DMS153 (cell line): ENCODE measurements at regions not wholly inside any gene's neighbourhood (a gene's known extent, or its start where the extent isn't known, plus 50 kb on each side); places are given as distances from the start of the nearest gene placed in this dataset.

Source experiments
- DNase-seq: peaks from one replicate; lab custom pipeline; 2025; lab: John Stamatoyannopoulos, UW

DNA sequence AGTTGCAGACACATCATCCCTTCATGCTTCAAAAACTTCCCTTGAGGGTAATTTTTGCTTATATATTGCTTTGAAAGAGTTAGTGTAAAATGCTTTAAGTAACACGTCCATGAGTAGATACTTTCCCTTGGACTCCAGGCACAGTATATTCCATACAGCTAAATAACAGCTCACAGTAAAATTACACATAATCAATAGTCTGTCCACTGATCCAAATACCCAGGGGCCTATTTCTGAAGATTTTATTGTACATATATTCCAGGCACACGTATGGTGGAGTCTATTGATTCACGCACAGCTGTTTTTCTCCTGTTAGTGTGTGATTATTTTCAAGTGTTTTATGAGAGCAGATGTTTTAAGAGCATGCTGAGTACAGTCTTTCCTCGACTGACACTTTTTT, 223.7 kb upstream of the GRAMD2B start:
- no peak for DNase-seq

DNA sequence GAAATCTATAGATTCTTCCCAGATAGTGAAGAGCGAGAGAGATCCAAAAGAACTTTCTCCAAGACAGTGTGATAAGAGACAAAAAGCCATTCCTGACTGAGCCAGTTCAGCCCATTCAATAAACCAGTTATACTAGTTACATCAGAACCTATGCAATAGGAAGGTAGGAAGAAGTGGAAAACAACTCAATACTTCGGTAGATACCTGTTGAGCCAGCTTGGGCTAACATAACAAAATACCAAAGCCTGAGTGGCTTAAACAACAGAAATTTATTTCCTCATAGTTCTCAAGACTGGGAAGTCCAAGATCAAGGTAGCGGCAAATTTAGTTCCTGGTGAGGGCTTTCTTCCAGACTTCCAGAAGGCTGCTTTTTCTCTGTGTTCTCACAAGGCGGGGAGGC, 214.5 kb upstream of the GRAMD2B start:
- DNase-seq = no peak

DNA sequence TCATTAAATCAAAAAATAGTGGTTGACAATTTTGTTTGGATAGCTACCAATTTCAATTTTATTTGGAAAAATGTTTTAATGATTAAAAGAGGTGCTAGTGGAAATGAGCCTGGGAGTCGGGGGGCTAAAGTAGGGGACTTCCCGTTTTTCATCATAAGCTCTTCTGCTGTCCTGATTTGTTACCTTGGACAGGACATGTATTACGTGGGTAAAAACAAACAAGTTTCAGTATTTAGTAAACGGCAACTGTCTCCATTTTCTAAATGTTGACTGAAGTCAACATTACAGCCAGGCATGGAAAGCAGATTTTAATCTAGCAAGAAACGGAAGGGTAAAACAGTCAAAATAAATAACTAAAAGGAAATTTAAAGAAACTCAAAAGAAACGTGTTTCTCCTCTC, 212.3 kb upstream of the GRAMD2B start:
- no peak for DNase-seq

DNA sequence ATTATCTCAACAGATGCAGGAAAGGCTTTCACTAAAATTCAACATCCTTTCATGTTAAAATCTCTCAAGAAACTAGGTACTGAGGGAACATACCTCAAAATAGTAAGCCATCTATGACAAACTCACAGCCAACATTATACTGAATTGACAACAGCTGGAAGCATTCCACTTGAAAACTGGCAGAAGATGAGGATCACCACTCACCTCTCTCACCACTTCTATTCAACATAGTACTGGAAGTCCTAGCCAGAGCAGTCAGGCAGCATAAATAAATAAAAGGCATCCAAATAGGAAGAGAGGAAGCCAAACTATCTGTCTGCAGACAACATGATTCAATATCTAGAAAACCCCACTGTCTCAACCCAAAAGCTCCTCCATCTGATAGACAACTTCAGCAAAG, 203.6 kb upstream of the GRAMD2B start:
- DNase-seq = no peak

DNA sequence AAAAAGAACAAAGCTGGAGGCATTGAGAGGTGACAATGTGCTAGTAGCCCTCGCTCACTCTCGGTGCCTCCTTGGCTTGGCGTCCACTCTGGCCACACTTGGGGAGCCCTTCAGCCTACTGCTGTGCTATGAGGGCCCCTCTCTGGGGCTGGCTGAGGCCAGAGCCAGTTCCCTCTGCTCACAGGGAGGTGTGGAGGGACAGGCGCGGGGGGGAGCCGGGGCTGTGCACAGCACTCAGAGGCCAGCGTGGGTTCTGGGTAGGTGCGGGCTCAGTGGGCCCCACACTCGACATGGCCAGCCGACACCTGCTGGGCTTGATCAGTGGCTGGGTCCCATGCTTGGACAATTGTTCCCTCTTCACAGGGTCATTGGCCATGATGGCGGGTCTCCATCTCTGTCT, 202.5 kb upstream of the GRAMD2B start:
- DNase-seq = no peak

DNA sequence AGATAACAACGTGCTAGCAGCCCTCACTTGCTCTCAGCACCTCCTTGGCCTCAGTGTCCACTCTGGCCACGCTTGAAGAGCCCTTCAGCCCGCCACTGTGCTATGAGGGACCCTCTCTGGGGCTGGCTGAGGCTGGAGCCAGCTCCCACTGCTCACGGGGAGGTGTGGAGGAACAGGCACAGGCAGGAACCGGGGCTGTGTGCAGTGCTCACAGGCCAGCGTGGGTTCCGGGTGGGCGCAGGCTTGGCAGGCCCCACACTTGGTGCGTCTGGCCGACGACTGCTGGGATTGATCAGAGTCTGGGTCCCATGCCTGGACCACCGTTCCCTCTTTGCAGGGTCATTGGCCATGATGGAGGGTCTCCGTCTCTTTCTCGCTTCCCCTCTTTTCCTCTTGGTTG, 194.3 kb upstream of the GRAMD2B start:
- no peak for DNase-seq

DNA sequence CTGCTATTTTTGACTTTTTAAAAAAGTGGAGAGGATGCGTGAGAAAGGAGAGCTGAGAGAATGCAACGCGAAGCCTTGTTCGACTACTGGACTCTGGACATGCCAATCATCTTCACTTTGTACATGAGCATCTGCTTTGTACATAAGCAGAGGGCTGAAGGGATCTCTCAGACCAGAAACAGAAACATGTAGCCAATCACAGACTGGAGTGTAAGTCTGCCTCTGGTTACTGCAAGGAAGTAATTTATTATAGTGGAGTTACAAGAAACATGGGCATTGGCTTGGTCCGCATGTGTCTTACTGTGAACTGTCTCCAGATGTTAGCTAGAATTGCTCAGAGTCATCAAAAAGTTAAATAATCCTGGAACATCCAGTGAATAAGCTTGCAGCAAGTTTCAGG, 190.0 kb upstream of the GRAMD2B start:
- DNase-seq = no peak

DNA sequence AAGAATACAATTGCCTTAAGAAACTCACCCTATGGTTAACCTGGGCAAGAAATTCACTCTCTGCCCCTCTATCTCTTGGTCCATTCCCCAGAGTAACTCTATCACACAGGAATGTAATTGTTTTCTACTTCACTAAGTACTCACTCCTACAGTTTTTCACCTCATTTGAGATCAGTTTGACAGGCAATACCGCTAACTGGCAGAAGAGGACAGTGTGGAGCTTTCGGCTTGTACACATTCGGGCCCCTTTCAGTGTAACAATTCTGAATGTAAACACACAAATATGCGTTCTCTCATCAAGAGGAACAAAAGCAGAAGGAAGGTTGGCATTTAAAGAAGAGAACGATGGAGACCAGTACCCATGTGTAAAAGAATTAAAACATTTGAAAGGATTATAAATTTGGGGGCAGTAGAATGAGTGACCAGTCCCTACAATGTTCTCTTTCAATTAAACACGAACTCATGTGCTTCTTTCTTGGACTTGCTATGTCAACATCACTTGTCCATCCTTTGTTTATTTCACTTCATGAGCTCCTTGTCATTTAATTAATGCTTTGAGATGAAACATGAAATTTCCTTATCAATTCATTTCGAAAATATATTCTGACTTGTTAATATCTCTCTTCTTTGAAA, 188.5 kb upstream of the GRAMD2B start:
- DNase-seq = no peak

DNA sequence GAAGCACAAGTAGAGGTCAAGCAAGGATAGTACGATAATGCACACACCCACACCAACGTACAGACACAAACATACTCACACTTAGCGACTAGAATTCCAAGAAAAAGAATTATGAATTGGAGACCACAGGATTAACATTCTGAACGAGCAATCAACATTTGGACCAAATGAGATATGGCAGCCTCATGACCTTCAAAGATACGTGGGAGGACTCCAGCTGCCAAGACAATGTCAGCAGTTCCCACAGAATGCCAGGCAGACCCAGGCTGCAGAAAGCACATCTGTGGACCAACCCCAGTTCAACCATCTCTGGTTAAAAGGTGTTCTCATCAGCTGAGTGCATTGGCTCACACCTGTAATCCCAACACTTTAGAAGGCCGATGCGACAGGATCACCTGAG, 187.6 kb upstream of the GRAMD2B start:
- DNase-seq = no peak

DNA sequence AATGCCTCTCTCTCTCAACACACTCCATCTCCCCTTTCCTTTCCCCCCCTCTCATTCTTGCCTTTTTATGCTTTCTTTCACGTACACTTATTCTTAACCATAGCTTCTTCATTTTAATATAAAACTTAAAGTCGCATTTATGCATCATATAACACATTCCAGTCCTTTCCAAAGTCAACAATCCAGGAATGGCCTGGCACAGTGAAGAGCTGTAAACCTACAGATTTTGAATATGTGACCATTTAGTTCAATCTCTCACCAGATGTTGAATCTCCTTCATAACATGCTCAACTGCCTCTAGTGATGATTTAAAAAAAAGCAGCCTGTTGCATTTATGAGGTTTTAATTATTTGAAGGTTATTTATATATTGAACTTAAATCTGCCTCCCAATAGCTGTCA, 186.2 kb upstream of the GRAMD2B start:
- no peak for DNase-seq

DNA sequence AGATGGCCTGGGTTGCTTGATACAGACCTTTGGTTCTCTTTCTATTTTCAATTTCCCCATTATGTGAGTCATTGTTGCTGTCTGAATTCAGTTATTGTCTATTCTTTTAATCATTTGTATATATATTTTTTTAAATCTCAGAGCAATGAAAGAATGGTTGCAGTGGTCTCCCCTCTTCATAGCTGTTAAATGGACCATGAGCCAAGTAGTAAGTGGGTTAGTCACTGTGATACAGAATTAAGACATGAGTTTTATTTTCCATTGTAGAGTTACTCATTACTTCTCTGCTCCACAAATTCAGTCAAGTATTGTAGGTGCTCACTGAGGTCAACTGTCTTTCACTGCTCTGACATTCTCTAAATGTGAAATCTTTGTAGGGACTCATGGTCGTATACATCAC, 174.6 kb upstream of the GRAMD2B start:
- DNase-seq = no peak

DNA sequence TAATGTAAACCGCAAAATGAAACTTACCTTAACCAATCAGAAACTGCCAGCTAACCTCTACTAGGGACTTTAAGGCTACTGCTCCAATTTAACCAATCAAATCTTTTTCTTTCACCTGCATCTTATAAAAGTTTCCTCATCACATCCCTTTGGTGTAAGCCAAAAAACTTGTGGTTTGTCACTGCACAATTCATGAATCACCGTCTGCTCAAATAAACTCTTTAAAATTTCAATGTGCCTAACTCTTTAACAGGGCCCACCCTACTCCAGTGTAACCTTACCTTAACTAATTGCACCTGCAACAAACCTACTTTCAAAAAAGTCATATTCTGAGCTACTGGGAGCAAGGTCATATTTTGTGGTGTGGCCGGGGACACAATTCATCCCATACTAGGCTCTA, 172.2 kb upstream of the GRAMD2B start:
- no peak for DNase-seq

DNA sequence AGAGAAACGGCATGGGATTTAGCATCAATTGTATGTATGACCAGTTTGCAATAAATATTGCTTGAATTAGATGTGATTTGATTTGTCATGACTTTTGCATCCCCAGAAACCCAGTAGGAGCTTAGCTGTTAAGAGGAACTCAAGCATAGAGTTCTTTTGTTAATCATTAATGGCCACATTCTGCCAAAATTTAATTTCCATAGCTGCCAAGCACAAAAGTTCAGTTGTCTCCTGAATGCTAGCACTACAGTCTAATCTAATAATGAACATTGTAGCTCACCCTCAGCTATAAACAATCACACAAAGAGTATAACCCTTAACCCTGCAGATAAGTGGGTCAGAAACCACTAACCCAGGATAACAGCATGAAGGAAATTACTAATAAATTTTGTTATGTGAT, 169.8 kb upstream of the GRAMD2B start:
- DNase-seq = no peak

DNA sequence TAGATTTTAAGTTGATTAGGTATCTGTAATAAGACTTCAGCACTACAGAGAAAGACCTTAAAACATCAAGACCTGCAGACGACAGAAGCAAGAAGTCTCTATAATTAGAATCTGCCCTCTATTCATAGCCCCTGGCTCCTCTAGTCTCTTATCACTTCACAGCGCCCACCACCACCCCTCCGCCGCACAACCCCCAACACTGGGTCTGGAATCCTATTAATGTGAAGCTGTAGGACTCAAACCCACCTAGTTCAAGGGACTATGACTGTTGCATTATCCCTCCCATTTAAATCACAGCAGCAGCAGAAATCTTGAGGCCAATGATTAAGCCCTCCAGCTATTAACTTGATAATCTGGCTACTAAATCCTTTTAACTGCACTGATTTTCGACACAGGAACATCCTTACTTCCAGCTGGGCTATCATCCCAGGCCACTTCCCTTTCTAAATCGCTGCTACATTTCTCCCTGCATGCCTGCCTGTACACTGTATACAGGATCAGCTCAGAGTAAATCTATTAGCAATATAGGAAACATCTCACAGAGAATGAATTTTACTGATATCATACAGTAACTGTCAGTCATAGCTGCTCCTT, 159.5 kb upstream of the GRAMD2B start:
- DNase-seq = no peak

DNA sequence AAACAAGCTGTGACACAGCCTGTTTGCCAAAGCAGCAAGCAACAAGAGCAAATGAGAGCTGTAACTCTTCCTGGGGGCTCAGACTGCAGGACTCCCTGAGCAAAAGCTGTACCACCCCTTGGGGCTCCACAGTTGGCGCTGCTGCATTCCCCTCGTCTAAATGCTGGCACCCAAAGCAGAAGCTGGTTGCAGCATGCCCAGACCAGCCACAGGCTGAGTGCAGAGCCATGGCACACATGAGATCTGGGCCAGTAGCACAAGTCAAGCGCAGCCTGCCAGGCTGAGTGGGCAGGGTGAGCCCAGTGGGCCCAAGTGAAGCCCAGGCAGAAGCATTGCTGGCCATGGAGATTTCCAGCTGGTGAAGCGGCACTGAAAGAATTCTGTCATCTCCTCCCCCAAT, 157.3 kb upstream of the GRAMD2B start:
- DNase-seq = no peak

DNA sequence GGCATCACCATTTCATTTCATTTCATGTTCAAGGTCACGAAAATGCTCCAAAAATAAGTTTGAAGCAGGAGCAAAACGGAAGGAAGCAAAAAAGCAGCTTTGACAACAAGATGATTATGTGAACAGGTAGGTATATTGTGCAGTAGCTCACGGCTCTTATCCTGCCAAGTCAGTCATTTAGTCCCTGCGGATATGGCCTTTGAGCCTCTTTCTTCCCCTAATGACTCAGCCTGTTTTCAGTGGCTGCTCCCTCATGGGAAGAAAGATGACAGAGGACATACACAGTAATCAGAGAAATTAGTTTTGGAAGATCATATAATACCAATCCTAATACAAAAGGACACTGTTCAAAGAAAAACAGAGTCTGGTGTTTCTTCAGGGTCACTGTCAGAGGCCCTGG, 155.8 kb upstream of the GRAMD2B start:
- DNase-seq = no peak

DNA sequence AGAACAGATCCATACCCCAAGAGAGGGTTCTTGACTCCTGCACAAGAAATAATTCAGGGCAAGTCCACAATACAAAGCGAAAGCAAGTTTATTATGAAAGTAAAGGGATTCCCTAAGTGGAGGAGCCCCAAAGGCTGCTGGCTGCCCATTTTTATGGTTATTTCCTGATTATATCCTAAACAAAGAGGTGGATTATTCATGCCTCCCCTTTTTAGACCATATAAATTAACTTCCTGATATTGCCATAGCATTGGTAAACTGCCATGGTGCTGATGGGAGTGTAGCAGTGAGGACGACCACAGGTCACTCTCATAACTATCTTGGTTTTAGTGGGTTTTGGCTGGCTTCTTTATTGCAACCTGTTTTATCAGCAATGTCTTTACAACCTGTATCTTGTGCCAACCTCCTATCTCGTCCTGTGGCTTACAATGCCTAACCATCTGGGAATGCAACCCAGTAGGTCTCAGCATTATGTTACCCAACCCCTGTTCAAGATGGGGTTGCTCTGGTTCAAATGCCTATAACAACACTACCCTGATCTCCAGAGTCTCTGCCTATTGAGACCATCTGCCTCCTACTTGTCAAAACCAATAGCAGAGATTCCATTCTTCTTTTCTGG, 154.4 kb upstream of the GRAMD2B start:
- no peak for DNase-seq

DNA sequence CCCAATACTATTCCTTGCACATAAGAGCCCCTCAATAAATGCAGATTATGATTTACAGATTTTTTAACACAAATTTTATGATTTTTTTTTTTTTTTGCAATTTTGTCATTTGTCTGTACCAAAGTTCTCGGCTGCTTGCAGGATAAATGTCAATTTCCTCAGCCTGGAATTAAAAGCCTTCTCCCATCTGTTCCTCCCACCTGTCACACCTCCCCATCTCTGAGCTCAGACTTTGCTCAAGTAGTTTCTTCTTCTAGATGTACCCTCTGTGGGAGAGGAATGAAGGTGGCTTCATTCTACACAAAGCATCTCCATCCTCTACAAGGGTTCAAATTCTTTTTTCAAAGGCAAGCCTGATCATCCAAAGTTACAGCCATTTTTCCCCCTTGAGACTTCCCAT, 153.7 kb upstream of the GRAMD2B start:
- no peak for DNase-seq

DNA sequence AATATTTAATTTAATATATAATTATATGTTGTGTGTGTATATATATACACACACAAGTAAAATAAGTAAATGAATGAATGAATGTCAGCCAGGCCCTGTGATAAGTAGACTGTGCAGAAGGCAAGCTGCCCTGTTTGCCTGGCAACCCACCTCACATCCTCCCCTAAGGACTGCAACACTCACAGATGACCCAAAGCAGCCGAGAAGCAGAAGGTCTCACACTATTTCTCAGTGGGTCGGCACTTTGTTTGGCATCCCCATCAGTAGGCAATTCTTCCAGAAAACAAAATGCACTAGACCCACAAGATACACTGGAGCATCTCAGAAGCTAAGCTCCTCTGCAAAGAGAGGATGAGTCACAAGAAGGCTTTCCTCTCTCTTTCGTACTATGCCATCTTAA, 152.1 kb upstream of the GRAMD2B start:
- no peak for DNase-seq

DNA sequence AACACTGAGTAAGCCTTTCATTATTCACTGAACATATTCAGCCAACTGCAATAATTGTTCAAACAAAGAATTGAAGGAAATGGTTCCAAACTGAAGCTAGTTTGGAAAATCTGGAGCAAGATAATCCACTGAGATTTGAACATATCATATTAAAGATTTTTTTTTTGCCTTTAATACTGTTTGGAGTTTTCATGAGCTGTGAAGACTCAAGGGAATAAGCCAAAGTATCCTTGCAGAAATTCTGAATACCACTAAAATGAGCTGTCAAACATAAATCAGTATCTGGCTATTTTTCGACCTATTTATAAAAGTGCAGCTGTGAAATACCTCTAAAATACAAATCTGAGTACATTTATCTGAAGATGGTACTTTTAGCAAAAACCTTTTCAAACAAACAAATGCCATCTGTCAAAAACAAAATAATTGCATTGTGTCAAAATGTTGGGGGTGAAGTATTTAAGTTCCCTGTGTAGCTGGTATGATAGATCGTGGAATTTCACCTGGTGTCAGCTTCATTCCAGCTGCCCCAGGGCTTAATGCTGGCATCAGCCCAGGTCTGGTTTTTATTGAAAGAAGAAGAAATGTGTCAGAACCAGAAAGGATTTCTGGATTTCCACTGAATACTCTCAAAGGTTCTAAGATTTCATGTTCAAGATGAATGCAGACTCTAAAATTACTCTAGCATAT, 149.0 kb upstream of the GRAMD2B start:
- DNase-seq = no peak

DNA sequence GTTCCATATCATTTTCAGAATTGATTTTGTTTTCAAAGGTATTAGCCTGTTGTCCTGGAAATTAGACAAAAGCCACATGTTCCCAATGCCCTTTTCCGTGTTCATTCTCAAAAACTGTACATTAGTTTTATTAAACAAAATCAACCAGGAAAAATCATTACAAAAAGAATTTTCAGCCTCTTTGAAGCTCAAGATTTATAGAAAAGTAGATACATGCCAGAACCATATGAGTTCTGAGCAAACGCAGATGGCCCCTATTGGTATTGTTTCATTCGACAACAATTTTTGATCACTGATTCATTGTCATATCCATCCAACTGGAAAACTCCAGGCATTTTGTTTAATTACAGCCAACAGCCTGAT, 148.5 kb upstream of the GRAMD2B start:
- no peak for DNase-seq

DNA sequence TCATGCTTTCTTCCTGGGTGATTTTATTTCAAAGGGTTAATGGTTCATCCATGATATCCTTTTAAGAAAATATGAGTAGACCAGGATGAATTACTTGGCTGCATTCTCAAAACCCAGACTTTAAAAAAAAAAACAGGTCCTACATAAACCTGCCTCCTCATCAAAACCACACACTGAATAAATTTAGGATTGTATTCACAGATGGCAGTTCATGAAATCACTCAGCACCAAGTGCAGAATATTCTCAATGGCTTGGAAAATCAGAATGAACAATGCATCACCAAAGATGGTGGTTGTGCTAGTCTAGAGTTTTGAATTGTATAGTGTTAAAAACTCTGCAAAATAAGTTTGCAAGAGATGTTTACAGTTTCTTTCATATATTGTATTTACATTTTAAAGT, 145.4 kb upstream of the GRAMD2B start:
- DNase-seq = no peak

DNA sequence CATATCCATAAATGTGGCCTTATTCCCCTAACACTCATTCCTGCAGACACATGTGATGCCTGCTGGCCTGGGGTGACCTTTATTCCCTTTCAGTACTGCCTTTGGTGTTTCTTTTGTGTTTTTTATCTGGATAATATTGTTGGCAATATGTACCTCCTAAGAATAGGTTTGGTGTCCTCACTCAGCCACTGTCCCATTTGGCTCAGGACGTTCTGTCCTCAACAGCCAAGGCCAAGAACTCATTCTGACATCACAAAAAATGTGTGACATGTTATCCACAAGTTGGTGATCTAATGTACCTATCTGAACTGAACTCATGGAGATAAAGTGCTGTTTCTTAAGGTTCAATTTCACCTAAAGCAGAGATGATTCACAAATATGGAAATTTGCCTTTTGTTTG, 142.9 kb upstream of the GRAMD2B start:
- DNase-seq = no peak

DNA sequence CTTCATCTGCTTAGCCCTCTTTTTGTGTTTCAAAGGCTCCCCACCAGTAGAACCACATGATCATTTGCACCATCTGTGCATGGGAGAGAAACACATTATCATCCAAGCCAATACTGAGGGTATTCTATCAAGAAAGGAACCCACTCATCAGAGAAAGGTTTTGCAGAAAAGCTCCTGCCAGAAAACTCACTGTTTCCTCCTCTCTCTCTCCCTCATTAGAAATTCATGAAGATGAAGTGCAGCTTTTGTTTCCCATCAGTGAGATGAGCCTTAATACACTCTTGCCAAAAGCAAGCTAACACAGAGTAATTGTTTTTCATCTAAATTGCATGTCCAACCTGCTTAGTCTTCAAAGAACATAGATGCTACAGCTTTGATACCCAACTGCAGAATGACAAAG, 142.4 kb upstream of the GRAMD2B start:
- no peak for DNase-seq
